ENCODE measurements at regions not wholly inside any gene's neighbourhood (a gene's known extent, or its start where the extent isn't known, plus 50 kb on each side); places are given as distances from the start of the nearest gene placed in this dataset.
"Not testable (repeated sequence)": the region's sequence is repeated elsewhere in the genome, so short reads cannot be mapped to it uniquely, and the experiment has no call there.

DNA sequence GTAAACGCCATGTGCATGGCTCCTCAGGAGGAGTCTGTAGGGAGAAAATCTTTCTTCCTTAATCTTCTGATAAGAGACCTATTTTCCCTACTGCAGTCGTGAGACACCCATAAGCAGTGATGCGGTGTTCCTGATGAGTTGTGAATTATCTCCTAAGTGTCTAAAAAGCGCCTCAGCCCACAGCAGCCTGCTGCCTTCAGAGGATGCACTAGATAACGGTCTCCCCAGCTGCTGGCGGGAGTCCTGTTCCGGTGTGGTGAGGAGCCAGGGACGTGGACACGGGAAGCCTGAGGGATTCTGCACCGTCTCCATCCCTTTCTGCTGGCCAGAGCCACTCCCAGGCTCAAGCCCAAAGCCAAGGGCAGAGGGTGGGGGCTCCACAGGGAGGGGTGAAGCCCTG is 240.9 kb upstream of the SFSWAP start:
- not testable (repeated sequence) for DNase-seq (ENCODE audit: low read depth in 2 of 3, low spot score in 1 of 3)

- DNase-seq (ENCODE audit: low read depth in 2 of 3, low spot score in 1 of 3): no peak
These were observed 239.5 kb upstream of the SFSWAP start for GRCh38 chr12:131471271-131471905.

- no peak for DNase-seq (ENCODE audit: low read depth in 2 of 3, low spot score in 1 of 3)
These were observed 238.8 kb upstream of the SFSWAP start for GRCh38 chr12:131471946-131472732.

DNA sequence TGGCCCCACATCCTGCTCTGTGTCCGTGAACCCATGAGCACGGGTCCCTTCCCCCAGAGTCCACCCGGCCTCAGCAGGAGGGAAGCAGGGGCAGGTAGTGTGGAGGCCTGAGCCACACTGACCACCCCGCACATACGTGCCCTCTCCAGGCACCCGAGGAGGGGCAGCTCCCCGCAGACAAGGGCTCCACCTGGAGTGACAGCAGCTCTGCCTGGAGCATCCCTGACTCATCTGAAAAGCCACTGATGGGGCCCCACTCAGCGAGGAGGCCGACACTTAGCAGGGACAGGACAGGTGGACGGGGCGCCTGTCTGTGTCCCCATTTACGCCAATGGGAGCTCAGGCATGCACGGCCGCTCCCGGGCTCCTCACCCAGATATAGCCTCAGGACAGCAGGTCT is 237.6 kb upstream of the SFSWAP start:
- no peak for DNase-seq (ENCODE audit: low read depth in 2 of 3, low spot score in 1 of 3)

DNA sequence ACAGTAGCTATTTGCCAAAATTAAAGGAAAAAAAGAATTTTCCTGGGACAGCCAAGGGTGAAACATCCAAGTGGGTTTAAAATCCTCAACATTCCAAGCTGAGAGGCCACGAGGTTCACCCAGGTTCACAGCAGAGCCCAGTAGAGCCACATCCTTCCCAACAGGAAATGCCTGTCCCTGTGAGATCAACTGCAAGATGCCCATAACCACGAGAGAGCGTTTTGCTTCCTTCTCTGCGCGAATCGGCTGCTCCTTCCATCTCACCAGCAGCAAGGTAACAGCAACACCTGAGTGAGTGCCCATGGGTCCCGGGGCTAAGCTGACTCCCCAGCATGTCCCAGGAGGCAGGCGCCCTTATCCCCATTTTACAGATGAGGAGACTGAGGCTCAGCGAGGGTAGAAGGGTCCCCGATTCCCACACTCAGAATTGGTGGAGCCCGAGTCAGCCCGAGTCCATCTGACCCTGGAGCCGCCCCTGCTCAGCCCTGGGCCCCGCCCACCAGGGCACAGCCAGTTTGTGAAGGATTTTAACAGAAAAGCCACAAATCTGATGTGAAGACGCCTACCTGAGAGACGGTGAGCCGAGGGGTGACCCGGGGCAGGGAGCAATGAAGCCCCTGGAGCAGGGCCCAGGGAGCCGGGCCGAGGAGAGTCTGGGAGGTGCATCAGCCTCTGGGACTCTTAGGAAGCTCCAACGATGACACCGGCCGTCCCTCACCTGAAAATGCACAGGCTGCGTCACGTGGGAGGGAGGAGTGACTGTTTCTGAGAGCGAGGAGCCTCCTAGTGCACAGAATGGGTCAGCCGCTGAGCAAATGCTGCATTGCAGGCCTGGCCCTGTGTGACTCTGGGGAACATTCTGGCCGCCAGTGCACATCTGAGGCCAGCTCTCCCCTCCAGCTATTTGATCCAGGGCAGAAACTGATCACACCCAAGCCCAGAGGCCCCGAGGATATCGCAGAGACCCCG is 236.9 kb upstream of the SFSWAP start:
- no peak for DNase-seq (ENCODE audit: low read depth in 2 of 3, low spot score in 1 of 3)

- DNase-seq (ENCODE audit: low read depth in 2 of 3, low spot score in 1 of 3): not testable (repeated sequence)
These were observed 235.9 kb upstream of the SFSWAP start for GRCh38 chr12:131475012-131475411.

- no peak for DNase-seq (ENCODE audit: low read depth in 2 of 3, low spot score in 1 of 3)
These were observed 233.3 kb upstream of the SFSWAP start for GRCh38 chr12:131477613-131478012.

GRCh38 chr12:131478468-131478867 is 232.4 kb upstream of the SFSWAP start:
- no peak for DNase-seq (ENCODE audit: low read depth in 2 of 3, low spot score in 1 of 3)

DNA sequence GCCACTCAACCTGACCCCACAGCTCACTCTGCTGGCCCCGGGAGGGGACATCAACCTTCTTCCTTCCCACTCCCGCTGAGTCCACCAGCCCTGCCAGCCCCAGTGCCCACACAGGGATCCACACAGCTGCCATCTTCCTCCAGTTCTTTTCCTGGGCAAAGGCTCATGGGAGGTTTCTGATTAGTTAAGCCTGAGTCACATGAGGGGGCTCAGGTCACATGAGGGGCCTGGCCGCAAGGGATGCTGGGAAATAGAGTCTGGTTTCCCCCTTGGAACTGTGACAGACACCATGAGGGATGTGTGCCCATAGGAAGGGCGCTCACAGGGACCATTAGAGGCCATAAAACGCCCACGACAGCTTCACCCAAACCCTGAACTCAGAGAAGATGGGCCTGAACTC is 228.7 kb upstream of the SFSWAP start:
- DNase-seq (ENCODE audit: low read depth in 2 of 3, low spot score in 1 of 3): no peak

DNA sequence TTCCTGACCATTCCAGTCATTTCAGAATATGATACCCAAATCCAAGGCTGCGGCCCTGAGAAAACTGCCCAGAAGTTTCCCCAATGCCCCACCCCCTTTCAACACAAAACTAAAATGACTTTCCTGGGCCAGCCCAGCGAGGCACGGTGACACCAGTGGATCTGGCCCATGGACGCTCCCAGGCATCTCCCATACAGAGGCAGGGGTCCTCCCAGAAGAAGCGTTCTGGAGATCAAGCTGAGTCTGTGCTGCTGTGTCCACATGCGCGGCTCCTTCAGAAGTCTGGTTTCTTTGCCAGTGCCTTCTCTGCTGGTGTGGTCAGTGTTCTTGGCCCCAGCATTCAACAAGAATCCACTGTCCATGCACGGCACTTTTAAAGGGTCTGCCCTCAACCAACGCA is 228.2 kb upstream of the SFSWAP start:
- DNase-seq (ENCODE audit: low read depth in 2 of 3, low spot score in 1 of 3): no peak

- DNase-seq (ENCODE audit: low read depth in 2 of 3, low spot score in 1 of 3): no peak
These were observed 224.2 kb upstream of the SFSWAP start for GRCh38 chr12:131486451-131487230.

DNA sequence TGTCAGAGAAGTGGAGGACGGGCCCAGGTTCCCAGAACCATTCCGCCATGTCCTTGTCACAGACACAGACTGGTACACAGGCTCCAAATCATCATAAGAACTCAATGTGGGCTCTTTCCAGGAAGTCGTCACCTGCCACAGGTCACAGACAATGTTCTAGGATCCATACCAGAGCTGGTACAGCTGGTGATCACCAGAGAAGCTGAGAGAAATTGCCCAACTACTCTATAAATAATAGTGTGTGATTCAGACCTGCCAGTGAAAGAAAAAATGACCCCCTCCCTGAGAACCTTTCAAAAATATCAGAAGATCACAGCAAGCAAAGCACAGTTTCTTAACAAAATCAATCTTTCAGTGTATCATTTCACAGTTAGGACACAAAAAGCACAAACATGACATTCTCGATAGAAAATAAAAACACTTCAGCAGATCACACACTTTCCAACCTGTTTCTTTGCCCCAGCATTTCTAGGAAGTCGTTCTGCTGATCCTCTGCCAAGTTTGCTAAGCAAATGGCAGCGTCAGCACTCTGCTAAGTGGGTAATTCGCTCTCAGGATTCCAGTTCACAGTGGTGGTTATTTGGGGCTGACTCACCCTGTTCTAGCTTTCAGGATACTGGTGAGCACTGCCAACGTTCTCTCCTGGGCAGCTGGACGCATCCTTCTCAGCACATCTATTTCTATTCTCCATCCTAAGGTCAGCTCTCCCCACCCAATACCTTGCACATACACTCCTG is 223.3 kb upstream of the SFSWAP start:
- no peak for DNase-seq (ENCODE audit: low read depth in 2 of 3, low spot score in 1 of 3)

DNA sequence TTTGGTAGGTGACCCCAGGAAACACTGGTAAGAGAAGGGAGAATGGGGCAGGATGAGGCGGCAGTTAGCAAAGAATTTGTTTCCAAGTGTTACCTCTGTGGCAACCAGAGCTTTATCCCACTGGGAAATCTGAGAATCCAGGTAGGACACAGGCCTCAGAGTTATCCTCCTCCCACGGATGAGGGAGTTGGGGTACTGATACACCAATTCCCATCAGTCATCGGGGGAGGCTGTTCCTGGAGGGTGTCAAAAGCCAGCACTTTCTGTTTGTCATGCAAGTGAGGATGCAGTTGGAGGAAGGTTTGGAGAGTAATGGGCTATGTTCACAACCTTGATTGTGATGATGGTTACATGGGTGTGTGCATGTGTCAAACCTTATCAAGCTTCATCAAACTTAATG is 221.2 kb upstream of the SFSWAP start:
- no peak for DNase-seq (ENCODE audit: low read depth in 2 of 3, low spot score in 1 of 3)

DNA sequence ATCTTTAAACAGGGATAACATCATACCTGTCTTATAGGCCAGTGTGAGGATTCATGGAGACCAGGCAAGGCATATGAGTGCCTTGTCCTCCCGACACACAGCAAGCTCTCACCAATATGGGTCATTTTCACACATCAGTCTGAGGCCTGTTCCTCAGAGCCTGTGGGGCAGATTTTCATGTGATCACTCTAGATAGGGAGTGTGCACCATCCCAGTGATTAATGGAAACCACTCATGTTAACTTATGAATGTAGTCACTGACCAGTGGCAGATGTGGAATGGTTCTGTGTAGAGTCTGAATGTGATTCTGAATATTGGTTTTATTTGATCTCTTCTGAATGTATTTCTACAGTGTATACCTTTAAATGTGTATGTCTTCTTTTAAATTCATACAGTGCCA is 219.7 kb upstream of the SFSWAP start:
- DNase-seq (ENCODE audit: low read depth in 2 of 3, low spot score in 1 of 3): no peak

- DNase-seq (ENCODE audit: low read depth in 2 of 3, low spot score in 1 of 3): no peak
These were observed 218.9 kb upstream of the SFSWAP start for GRCh38 chr12:131491916-131492490.

DNA sequence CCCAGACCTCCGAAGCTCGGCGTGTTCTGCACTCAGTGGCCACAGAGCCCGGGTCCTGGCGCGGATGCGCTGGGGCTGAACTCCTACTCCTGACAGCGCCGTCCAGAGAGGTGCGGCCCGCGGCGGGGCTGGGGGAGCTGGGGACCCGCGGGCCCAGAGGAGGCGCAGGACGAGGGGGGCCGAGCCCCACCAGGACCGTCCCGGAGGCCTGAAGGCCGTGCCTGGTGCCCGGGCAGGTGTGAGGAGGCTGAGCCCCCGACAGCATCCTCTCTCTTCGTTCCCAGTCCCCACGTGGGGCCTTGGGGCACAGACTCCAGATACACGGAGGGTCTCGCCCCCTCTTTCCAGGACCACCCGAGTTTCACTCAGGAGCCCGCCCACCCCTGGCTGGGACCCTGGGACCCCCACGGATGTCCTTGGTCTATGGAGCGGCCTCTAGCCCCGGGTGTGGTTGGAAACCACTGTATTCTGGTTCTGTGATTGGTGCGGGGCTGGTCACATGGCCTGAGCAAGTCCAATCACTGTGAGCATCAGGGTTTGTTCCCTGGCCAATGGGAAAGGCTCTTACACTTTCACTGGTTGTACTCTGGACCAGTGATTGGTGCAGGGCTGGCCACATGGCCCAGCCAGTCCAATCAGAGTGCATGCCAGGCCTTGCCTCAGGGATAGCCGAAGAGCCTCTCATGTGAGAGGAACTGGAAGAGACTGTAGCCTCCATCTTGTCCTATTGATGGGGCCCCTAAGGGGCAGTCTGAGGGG is 217.6 kb upstream of the SFSWAP start:
- DNase-seq (ENCODE audit: low read depth in 2 of 3, low spot score in 1 of 3): no peak

GRCh38 chr12:131494216-131494615 is 216.7 kb upstream of the SFSWAP start:
- DNase-seq (ENCODE audit: low read depth in 2 of 3, low spot score in 1 of 3): no peak

- no peak for DNase-seq (ENCODE audit: low read depth in 2 of 3, low spot score in 1 of 3)
These were observed 216.0 kb upstream of the SFSWAP start for GRCh38 chr12:131494741-131495524.
